Liver (tissue), 3 donors: ENCODE measurements at regions not wholly inside any gene's neighbourhood (a gene's known extent, or its start where the extent isn't known, plus 50 kb on each side); places are given as distances from the start of the nearest gene placed in this dataset.

Experiments
- FOXA1 ChIP-seq: IDR thresholded peaks from 2 replicates; pipeline ENCODE4 v1.6.1; 2016; ENCODE audit warnings: antibody characterized with exemption
- GABPA ChIP-seq, 2 donors: IDR thresholded peaks in 1 of 2; conservative IDR thresholded peaks in 1 of 2; 2 replicates each; pipeline ENCODE4 v1.6.1; 2016; ENCODE audit warnings: antibody characterized with exemption in 2 of 2, mild to moderate bottlenecking in 1 of 2, moderate library complexity in 1 of 2
- JUND ChIP-seq, 2 donors: IDR thresholded peaks; 2 replicates each; pipeline ENCODE4 v1.6.1; 2016; ENCODE audit warnings: antibody characterized with exemption in 2 of 2
- REST ChIP-seq: IDR thresholded peaks from 2 replicates; pipeline ENCODE4 v1.6.1; 2016; ENCODE audit warnings: antibody characterized with exemption, mild to moderate bottlenecking
- RXRA ChIP-seq, 2 donors: IDR thresholded peaks; 2 replicates each; pipeline ENCODE4 v1.6.1; 2017 to 2018; ENCODE audit warnings: antibody characterized with exemption in 2 of 2, mild to moderate bottlenecking in 1 of 2
- YY1 ChIP-seq: IDR thresholded peaks from 2 replicates; pipeline ENCODE4 v1.6.1; 2016; ENCODE audit warnings: antibody characterized with exemption, mild to moderate bottlenecking
- TF ChIP-seq, protein P1 (sequence below): fragments of 150-350 bp; IDR thresholded peaks from 2 replicates; pipeline ENCODE4 v1.5.1; 2017; ENCODE audit warnings: improper control_type of control experiment, low read depth, low read length; ENCODE audit not compliant: missing input control
- TF ChIP-seq, protein P2 (sequence below): IDR thresholded peaks from 2 replicates; pipeline ENCODE4 v1.6.1; 2016; ENCODE audit warnings: antibody characterized with exemption
- donor health status: healthy.
- donor health status: healthy.

- TF ChIP-seq, protein P1, sequence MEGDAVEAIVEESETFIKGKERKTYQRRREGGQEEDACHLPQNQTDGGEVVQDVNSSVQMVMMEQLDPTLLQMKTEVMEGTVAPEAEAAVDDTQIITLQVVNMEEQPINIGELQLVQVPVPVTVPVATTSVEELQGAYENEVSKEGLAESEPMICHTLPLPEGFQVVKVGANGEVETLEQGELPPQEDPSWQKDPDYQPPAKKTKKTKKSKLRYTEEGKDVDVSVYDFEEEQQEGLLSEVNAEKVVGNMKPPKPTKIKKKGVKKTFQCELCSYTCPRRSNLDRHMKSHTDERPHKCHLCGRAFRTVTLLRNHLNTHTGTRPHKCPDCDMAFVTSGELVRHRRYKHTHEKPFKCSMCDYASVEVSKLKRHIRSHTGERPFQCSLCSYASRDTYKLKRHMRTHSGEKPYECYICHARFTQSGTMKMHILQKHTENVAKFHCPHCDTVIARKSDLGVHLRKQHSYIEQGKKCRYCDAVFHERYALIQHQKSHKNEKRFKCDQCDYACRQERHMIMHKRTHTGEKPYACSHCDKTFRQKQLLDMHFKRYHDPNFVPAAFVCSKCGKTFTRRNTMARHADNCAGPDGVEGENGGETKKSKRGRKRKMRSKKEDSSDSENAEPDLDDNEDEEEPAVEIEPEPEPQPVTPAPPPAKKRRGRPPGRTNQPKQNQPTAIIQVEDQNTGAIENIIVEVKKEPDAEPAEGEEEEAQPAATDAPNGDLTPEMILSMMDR, result no peak
- TF ChIP-seq JUND (IDR thresholded peaks at IDR 0.05) (no peak), FOXA1 (no peak), GABPA (IDR thresholded peaks at IDR 0.05 in 1 of 2, conservative IDR thresholded peaks at IDR 0.05 in 1 of 2) (no peak), REST (no peak), YY1 (no peak), RXRA (IDR thresholded peaks at IDR 0.05) (no peak)
- TF ChIP-seq, protein P2, sequence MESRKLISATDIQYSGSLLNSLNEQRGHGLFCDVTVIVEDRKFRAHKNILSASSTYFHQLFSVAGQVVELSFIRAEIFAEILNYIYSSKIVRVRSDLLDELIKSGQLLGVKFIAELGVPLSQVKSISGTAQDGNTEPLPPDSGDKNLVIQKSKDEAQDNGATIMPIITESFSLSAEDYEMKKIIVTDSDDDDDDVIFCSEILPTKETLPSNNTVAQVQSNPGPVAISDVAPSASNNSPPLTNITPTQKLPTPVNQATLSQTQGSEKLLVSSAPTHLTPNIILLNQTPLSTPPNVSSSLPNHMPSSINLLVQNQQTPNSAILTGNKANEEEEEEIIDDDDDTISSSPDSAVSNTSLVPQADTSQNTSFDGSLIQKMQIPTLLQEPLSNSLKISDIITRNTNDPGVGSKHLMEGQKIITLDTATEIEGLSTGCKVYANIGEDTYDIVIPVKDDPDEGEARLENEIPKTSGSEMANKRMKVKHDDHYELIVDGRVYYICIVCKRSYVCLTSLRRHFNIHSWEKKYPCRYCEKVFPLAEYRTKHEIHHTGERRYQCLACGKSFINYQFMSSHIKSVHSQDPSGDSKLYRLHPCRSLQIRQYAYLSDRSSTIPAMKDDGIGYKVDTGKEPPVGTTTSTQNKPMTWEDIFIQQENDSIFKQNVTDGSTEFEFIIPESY, result no peak
These were observed 412.1 kb upstream of the CDH2 start for GRCh38 chr18:28588884-28589549.
